ENCODE measurements at regions not wholly inside any gene's neighbourhood (a gene's known extent, or its start where the extent isn't known, plus 50 kb on each side); places are given as distances from the start of the nearest gene placed in this dataset.

GRCh38 chr10:69716711-69717560 is 84.8 kb upstream of the COL13A1 start:
- Histone ChIP-seq H3K79me2 (ENCODE audit: control insufficient read depth, insufficient read depth, low read length, unreplicated experiment) (no peaks in the 10 kb centered on the region), H3K4me1 (ENCODE audit: control insufficient read depth, insufficient read depth, low read length, unreplicated experiment) (peaks cover 17% of the 10 kb centered on the region), H3K27ac (ENCODE audit: low read depth, low read length) (no peak overlapping the region), H3K4me3 (ENCODE audit: low read depth, low read length) (no peak overlapping the region), H3K27me3 (ENCODE audit: insufficient read depth, low read length) (no peaks in the 10 kb centered on the region), H2AFZ (ENCODE audit: low read length, unreplicated experiment) (no peak overlapping the region), H3K36me3 (ENCODE audit: insufficient read depth, low read length) (no peaks in the 10 kb centered on the region)

DNA sequence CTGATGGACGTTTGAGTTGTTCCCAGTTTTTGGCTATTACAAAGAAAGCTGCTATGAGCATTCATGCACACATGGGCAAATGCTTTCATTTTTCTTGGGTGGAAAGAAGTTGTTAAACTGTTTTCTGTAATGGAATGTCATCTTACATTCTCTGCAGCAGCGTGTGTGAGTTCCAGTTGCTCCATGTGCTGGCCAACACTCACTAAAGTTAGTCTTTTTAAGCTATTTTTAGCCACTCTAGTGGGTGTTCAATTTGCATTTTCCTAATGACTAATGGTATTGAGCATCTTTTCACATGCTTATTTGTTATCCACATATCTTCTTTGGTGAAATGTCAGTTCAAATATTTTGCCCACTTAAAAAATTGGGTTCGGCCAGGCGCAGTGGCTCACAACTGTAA is 82.8 kb upstream of the COL13A1 start:
- H3K79me2 ChIP-seq (ENCODE audit: control insufficient read depth, insufficient read depth, low read length, unreplicated experiment), result no peaks in the 10 kb centered on the region
- H3K4me3 ChIP-seq (ENCODE audit: low read depth, low read length), result no peak overlapping the region
- no peak overlapping the region for H3K27ac ChIP-seq (ENCODE audit: low read depth, low read length)
- H3K4me1 ChIP-seq (ENCODE audit: control insufficient read depth, insufficient read depth, low read length, unreplicated experiment), result peaks cover 19% of the 10 kb centered on the region
- no peak overlapping the region for H2AFZ ChIP-seq (ENCODE audit: low read length, unreplicated experiment)
- H3K27me3 ChIP-seq (ENCODE audit: insufficient read depth, low read length), result peaks cover 4% of the 10 kb centered on the region
- no peaks in the 10 kb centered on the region for H3K36me3 ChIP-seq (ENCODE audit: insufficient read depth, low read length)

GRCh38 chr10:69721690-69722310 is 79.9 kb upstream of the COL13A1 start:
- H3K79me2 ChIP-seq (ENCODE audit: control insufficient read depth, insufficient read depth, low read length, unreplicated experiment), result no peaks in the 10 kb centered on the region

DNA sequence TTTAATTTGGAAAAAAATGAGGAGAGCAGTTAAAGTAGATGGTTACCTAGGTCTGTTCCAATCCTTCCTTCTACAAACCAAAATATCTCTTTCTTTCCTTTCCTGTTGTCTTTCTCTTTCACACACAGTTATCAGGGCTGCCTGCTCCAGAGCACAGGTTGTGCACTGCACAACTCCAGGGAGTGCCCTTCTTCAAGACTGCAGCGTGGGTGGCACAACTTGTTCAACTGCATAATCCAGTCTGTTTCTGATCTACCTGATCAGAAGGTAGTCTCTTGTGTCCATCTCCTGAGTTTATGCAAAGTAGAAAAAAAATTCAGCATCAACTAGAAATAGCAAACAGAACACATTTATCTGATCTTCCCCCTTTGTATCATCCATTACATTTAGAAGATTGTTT is 78.1 kb upstream of the COL13A1 start:
- H3K4me3 ChIP-seq (ENCODE audit: low read depth, low read length), result no peak overlapping the region
- H3K36me3 ChIP-seq (ENCODE audit: insufficient read depth, low read length), result no peaks in the 10 kb centered on the region
- H3K4me1 ChIP-seq (ENCODE audit: control insufficient read depth, insufficient read depth, low read length, unreplicated experiment), result peaks cover 16% of the 10 kb centered on the region
- H3K79me2 ChIP-seq (ENCODE audit: control insufficient read depth, insufficient read depth, low read length, unreplicated experiment), result no peaks in the 10 kb centered on the region
- no peak overlapping the region for H3K27ac ChIP-seq (ENCODE audit: low read depth, low read length)
- H2AFZ ChIP-seq (ENCODE audit: low read length, unreplicated experiment), result no peak overlapping the region
- H3K27me3 ChIP-seq (ENCODE audit: insufficient read depth, low read length), result peaks cover 24% of the 10 kb centered on the region

More at GRCh38 chr10:69721690-69722310, 79.9 kb upstream of the COL13A1 start:
- H3K36me3 ChIP-seq (ENCODE audit: insufficient read depth, low read length), result no peaks in the 10 kb centered on the region
- H3K27me3 ChIP-seq (ENCODE audit: insufficient read depth, low read length), result peaks cover 24% of the 10 kb centered on the region
- H3K27ac ChIP-seq (ENCODE audit: low read depth, low read length), result no peak overlapping the region
- no peak overlapping the region for H3K4me3 ChIP-seq (ENCODE audit: low read depth, low read length)
- H2AFZ ChIP-seq (ENCODE audit: low read length, unreplicated experiment), result no peak overlapping the region
- peaks cover 5% of the 10 kb centered on the region for H3K4me1 ChIP-seq (ENCODE audit: control insufficient read depth, insufficient read depth, low read length, unreplicated experiment)

- Histone ChIP-seq H2AFZ (ENCODE audit: low read length, unreplicated experiment) (no peak overlapping the region), H3K27ac (ENCODE audit: low read depth, low read length) (no peak overlapping the region), H3K27me3 (ENCODE audit: insufficient read depth, low read length) (peaks cover 24% of the 10 kb centered on the region), H3K36me3 (ENCODE audit: insufficient read depth, low read length) (no peaks in the 10 kb centered on the region), H3K4me1 (ENCODE audit: control insufficient read depth, insufficient read depth, low read length, unreplicated experiment) (peaks cover 16% of the 10 kb centered on the region), H3K4me3 (ENCODE audit: low read depth, low read length) (no peak overlapping the region), H3K79me2 (ENCODE audit: control insufficient read depth, insufficient read depth, low read length, unreplicated experiment) (no peaks in the 10 kb centered on the region)
Measured at GRCh38 chr10:69726850-69727249, 74.9 kb upstream of the COL13A1 start.

- Histone ChIP-seq H3K36me3 (ENCODE audit: insufficient read depth, low read length) (no peaks in the 10 kb centered on the region), H2AFZ (ENCODE audit: low read length, unreplicated experiment) (no peak overlapping the region), H3K4me1 (ENCODE audit: control insufficient read depth, insufficient read depth, low read length, unreplicated experiment) (peaks cover 13% of the 10 kb centered on the region), H3K27me3 (ENCODE audit: insufficient read depth, low read length) (peaks cover 24% of the 10 kb centered on the region), H3K4me3 (ENCODE audit: low read depth, low read length) (no peak overlapping the region), H3K79me2 (ENCODE audit: control insufficient read depth, insufficient read depth, low read length, unreplicated experiment) (no peaks in the 10 kb centered on the region), H3K27ac (ENCODE audit: low read depth, low read length) (no peak overlapping the region)
Measured at GRCh38 chr10:69728335-69728870, 73.3 kb upstream of the COL13A1 start.

DNA sequence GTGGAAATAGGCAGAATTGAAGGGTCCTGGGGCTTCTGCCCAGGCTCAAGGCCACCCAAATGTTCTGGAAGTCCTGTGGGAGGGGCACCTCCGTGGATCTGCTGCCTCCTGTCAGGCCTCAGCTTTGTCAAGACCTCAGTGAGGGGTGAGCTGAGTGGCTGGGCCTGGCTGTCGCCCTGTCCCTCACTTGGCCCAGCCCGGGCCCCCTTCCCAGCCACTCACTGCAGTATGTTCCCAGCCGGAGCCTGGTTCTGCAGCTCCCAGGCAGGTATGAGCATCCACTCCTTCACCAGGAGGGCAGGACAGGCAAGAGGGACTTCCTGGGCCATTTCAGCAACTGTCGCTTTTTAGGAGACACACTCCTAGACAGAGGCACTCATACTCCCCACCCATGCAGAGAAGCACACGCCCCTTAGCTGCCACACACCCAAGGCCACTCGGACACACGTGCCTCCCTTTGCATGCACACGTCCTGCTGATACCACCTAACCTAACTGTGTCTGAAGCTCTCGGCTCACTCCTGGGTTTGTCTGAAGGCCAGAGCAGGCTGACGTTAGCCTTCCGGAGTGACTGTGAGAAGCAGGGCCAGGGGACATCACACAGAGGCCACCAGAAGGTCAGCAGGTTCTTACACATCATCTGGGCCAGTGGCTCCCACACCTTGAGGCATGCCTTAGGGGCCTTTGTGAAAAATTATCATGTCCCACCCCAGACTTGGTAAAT is 72.2 kb upstream of the COL13A1 start:
- Histone ChIP-seq H3K79me2 (ENCODE audit: control insufficient read depth, insufficient read depth, low read length, unreplicated experiment) (no peaks in the 10 kb centered on the region), H3K4me1 (ENCODE audit: control insufficient read depth, insufficient read depth, low read length, unreplicated experiment) (peaks cover 19% of the 10 kb centered on the region), H3K27me3 (ENCODE audit: insufficient read depth, low read length) (peaks cover 14% of the 10 kb centered on the region)

GRCh38 chr10:69730251-69731156 is 71.2 kb upstream of the COL13A1 start:
- H2AFZ ChIP-seq (ENCODE audit: low read length, unreplicated experiment), result no peak overlapping the region
- no peak overlapping the region for H3K4me3 ChIP-seq (ENCODE audit: low read depth, low read length)
- H3K36me3 ChIP-seq (ENCODE audit: insufficient read depth, low read length), result no peaks in the 10 kb centered on the region
- no peak overlapping the region for H3K27ac ChIP-seq (ENCODE audit: low read depth, low read length)
- peaks cover 4% of the 10 kb centered on the region for H3K27me3 ChIP-seq (ENCODE audit: insufficient read depth, low read length)
- H3K79me2 ChIP-seq (ENCODE audit: control insufficient read depth, insufficient read depth, low read length, unreplicated experiment), result no peaks in the 10 kb centered on the region
- H3K4me1 ChIP-seq (ENCODE audit: control insufficient read depth, insufficient read depth, low read length, unreplicated experiment), result peaks cover 19% of the 10 kb centered on the region

More for the DNA sequence above, 72.2 kb upstream of the COL13A1 start:
- Histone ChIP-seq H3K27ac (ENCODE audit: low read depth, low read length) (no peak overlapping the region), H3K4me3 (ENCODE audit: low read depth, low read length) (no peak overlapping the region), H3K36me3 (ENCODE audit: insufficient read depth, low read length) (no peaks in the 10 kb centered on the region), H2AFZ (ENCODE audit: low read length, unreplicated experiment) (no peak overlapping the region)

- H3K27me3 ChIP-seq (ENCODE audit: insufficient read depth, low read length), result no peaks in the 10 kb centered on the region
- no peaks in the 10 kb centered on the region for H3K79me2 ChIP-seq (ENCODE audit: control insufficient read depth, insufficient read depth, low read length, unreplicated experiment)
- H3K27ac ChIP-seq (ENCODE audit: low read depth, low read length), result no peak overlapping the region
- no peaks in the 10 kb centered on the region for H3K36me3 ChIP-seq (ENCODE audit: insufficient read depth, low read length)
- peaks cover 19% of the 10 kb centered on the region for H3K4me1 ChIP-seq (ENCODE audit: control insufficient read depth, insufficient read depth, low read length, unreplicated experiment)
- H3K4me3 ChIP-seq (ENCODE audit: low read depth, low read length), result no peak overlapping the region
- H2AFZ ChIP-seq (ENCODE audit: low read length, unreplicated experiment), result no peak overlapping the region
Measured at GRCh38 chr10:69731184-69731583, 70.5 kb upstream of the COL13A1 start.

- Histone ChIP-seq H3K36me3 (ENCODE audit: insufficient read depth, low read length) (no peaks in the 10 kb centered on the region), H3K4me1 (ENCODE audit: control insufficient read depth, insufficient read depth, low read length, unreplicated experiment) (peaks cover 19% of the 10 kb centered on the region), H3K27me3 (ENCODE audit: insufficient read depth, low read length) (no peaks in the 10 kb centered on the region), H2AFZ (ENCODE audit: low read length, unreplicated experiment) (no peak overlapping the region), H3K4me3 (ENCODE audit: low read depth, low read length) (no peak overlapping the region), H3K79me2 (ENCODE audit: control insufficient read depth, insufficient read depth, low read length, unreplicated experiment) (no peaks in the 10 kb centered on the region), H3K27ac (ENCODE audit: low read depth, low read length) (no peak overlapping the region)
Measured at GRCh38 chr10:69731698-69732097, 70.0 kb upstream of the COL13A1 start.

Data from ACC112 (cell line).